HG02981 (cell line): ENCODE measurements at regions not wholly inside any gene's neighbourhood (a gene's known extent, or its start where the extent isn't known, plus 50 kb on each side); places are given as distances from the start of the nearest gene placed in this dataset.
"Not testable (repeated sequence)": the region's sequence is repeated elsewhere in the genome, so short reads cannot be mapped to it uniquely, and the experiment has no call there.

Experiments
- ATAC-seq: cut with Tn5 transposase; IDR thresholded peaks from one replicate; pipeline ENCODE4 v1.9.1; 2021; ENCODE audit warnings: mild to moderate bottlenecking, moderate library complexity; ENCODE audit not compliant: unreplicated experiment

DNA sequence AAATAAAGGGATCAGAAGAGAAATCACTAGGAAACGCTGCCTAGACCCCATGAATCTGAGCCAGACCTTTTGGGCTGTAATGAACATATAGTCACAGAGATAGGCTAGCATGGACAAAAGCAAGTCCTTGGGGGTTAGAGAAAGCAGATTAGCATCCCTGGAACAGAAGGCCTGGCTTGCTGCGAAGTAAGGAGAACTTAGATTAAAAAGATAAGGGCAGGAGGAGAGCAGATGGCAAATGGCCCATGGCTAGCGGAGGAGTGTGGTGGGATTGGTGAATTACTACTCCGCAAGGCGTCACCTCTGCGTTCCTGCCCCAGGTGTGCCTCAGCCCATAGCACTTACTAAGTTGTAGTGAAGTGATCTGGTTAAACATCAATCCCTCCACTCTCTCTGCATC lies 92.3 kb upstream of the ZNF438 start:
- ATAC-seq: no peak

DNA sequence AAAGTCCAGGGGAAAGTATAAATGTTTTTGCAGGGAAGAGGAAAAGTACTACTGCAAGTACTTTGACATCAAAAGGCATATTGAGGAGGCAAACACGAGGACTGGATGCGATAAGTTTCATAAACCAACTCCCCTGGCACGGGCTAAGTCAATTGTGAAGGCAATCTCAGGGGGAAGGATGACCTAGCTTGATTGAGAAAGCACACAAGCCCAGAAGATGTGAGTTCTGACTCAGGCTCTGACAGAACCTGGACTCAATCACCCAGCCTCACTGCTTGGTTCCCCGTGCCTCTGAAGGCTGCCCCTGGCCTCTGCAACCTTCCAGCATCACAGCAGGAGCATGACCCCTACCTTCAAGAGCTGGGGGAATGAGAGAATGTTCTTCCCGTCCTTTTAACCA lies 93.2 kb upstream of the ZNF438 start:
- no peak for ATAC-seq

DNA sequence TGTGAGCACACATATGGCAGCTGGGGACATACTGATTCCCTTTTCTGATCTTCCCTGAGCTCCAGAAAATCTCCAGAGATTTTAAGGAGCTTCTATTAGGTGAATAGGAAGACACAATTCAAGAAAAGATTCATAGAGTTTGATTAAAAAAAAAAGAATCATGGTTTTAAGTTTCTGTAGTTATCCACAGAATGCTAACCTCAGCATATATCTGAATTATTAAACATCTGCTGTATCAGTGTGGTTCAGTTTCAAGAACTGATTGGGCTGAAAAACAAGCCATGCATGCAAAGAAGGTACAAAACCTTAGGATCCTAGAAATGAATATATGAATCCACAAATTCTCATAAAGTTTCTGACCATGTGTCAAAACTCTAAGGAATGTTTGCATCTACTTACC lies 94.1 kb upstream of the ZNF438 start:
- ATAC-seq: no peak

DNA sequence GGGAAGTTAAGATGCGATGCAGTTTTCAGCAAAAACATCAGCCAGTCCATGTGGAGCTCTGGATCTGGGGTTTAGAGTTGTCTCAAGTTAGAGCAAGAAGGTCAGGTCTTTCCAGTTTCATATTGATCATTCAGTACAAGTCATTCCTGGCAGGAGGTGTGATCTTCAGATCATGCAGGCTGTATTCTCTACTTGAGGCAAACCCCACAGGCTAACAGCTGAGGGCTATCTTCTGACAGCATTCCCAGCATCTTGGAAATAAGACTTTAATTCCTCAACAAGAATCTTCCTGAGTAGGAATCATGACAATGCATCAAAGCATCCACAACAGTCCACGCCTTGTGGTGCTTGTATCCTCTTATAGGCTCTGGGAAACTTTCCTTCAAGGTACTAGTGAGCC lies 94.9 kb upstream of the ZNF438 start:
- ATAC-seq: no peak

DNA sequence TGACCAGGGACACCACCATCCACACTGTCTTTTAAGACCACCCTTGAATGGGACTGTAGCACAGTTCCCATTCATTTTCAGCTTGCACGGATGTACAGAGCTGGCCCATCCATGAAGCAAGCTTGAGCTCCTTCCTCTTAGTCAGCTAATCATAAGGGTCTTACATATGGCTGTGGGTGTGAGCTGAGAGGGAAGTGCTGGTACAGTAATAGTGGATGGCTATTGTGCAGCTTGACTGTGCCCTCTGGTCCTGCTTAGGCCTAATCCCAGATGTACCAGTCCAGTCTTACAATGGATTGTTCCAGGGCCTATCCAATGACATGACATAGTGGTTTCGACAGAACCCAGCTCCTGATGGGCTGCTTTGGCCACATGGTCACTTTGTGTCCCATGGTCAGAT lies 96.9 kb upstream of the ZNF438 start:
- no peak for ATAC-seq

DNA sequence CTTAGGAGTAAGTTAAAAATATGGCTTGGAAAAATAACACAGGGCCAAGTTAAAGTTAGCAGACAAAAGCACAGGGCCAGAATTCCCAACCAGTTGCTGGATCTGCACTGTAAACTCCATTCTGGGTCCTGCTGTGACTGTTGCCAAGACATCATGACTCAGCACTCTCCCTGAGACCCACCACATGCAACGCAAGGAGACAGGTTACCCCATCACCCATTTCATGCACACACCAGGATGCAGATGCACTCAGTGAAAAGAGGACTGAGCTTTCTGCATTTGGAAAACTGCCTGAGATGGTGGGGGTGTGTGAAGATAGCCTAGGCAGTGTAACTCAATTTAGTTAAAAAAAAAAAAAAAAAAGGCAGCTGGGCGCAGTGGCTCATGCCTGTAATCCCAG lies 97.6 kb upstream of the ZNF438 start:
- no peak for ATAC-seq

DNA sequence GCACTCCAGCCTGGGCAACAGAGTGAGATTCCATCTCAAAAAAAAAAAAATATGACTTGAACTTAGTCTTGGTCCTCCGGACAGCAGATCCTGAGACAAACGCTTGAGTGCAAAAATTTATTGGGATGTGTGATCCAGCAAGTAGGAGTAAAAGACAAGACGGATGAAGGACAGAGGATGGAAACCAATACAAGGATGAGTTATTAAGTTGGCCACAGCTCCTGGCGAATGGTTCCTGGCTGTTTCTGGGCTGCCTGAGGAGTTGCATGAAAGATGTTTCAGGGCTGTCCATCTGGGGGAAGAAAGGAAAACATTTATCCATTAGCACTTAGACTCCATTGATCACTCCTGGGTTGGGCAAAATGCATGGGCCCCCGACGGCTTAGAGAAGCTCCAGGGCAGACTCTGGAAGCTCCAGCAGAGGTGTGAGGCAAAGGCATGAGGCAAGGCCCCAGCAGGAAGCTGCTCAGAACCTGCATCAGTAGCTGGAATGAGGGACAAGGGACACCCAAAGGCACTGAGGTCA lies 98.3 kb upstream of the ZNF438 start:
- no peak for ATAC-seq

DNA sequence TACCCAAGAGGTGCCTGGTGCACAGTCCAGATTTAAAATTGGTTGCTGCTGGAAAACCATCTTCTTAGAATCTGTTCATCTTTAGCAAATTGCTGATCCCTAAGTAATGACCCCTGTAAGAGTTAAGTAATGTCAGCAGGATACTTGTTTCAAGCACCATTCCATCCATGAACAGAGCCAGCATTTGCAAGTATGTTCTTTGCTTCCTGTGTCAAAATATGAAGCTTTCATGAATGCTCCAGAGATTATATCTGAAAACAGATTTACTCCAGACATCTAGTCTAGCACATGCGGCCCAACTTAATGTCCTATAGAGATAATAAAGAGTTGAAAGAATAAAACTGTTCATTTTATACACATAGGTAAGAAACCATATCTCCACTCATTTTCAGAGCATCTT lies 98.7 kb upstream of the ZNF438 start:
- ATAC-seq: no peak

DNA sequence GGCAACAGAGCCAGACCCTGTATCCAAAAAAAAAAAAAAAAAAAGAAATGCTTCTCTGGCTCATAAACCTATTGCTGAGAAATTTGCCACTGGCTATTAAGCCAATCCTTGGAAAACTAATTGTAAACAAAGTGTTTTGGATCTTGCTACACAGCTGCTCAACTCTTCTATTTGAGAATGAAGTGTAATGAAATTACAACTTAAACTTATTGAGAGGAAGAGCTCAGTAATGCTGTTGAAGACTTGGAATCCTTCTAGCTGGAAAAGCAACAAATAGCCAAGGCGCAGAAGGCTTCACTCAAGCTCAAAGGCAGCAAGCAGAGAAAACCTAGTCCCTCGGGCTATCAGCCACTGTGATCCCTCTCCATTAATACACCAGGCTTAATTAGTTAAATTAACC lies 99.6 kb upstream of the ZNF438 start:
- no peak for ATAC-seq

DNA sequence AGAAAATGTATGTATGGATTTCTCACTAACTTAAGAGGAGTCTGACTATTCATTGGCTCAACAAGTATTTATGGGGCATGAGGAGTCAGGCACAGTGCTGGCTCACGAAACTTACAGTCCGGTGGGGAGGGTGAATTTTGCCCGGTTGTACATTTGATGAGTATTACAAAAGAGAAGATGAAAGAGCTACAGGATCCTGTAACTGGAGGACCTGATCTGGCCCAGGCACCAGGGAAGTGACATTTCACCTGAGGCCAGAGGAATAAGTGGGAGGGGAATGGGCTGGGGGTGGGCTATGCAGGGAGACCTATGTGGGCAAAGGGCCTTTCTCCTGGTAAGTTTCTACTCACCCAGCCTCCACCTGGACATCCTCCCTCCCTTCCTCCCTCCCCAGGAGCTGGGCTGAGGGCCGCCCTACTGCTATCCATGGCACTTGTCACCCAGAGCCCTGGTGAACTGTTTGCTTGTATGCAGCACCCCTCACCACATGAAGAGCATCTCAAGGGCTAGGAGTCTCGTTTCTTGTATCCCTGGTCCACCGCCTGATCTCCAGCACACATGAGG lies 101.1 kb upstream of the ZNF438 start:
- ATAC-seq: no peak

DNA sequence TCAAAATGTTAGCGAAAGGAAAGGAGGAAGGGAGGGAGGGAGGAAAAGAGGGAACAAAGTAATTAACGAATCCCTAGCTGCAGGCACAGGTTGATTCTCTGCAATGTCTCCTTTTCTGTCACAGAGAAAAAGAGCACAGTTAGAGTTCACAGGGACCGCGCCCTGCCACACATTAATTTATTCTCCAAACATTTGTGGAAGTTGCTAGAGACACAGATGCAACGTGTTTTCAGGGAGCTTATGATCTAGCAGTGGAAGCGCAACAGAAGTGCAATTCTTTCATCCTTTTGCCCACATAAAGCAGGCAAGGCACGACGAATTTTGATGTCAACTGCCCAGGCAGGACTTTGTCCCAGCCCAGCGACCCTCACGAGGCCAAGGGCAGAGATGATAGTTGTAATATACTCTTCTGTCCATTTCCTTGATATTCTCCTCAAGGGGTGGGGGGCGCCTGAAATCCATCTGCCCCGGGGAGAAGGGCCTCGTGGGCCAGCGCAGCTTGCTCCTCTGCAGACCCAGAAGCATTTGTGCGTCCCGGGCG lies 101.7 kb upstream of the ZNF438 start:
- no peak for ATAC-seq

DNA sequence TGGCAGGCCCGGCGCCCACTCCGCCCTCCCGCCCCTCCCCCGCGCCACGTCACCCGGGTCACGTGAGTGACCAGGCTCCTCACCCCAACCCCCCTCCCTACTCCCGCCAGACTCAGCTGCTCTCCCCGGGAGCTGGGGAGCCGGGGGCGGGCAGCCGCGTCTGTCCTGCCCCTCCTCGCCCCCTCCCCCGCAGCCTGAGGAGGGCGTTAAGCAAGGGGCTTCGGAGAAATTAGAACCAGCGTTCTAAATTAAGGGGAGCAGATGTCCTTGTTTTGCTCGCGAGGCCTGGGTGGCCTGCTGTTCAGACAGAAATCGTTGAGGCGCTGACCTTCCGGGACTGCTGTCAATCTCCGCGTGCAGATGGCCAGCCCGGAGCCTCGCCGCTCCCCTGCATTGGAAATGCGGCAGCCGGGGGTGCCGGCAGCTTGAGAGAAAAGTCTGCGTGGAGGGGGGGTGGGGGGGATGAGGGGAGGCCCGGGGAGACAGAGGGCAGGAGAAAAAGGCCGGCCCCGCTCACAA lies 102.2 kb upstream of the ZNF438 start:
- ATAC-seq: peak; percentile 44

DNA sequence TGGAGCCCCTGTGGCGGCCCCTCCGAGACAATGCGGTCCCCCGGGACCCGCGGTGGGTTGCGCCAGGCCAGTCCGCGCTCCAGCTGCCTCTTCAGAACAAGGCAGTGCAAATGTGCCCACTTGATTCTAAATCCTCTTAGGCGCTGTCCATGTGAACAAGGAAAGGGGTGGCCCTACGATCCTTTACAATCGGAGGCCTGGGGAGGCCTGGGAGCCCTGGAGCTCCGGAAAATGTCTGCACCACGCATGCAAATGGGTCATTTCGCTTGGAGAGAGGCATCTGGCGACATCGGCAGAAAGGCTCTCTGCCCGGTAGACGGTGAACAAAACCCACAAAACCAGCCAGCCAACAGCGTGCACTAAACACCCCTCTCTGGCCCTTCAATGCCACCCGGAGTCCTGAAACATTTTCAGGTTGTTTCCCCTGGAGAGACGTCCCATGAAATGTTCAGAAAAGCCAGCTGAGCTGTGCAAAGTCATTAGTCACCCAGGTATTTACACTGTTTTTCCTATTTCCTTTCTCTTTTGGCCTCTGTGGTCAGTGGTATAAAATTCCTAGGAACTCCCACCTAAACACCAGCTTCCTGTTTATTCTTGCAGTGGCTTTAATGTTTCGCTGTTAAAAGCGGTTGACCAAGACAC lies 102.8 kb upstream of the ZNF438 start:
- ATAC-seq: peak; percentile 46

DNA sequence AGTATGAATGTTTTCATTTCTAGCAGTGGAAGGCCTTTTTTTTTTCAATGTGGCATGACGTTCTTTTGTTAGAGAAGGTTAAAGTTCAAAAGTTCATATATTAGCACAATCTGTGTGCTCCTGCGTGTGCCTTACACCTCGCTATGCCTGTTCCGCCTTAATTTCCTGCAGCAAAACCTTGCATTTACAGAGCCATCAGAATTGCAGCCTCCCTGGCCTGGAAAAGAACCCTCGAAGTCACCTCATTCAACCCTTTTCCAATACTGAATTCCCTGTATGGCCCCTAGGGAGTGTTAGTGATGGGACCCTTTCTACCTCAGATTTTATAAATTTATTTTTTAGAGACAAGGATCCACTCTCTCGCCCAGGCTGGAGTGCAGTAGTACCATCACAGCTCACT lies 103.5 kb upstream of the ZNF438 start:
- ATAC-seq: no peak

DNA sequence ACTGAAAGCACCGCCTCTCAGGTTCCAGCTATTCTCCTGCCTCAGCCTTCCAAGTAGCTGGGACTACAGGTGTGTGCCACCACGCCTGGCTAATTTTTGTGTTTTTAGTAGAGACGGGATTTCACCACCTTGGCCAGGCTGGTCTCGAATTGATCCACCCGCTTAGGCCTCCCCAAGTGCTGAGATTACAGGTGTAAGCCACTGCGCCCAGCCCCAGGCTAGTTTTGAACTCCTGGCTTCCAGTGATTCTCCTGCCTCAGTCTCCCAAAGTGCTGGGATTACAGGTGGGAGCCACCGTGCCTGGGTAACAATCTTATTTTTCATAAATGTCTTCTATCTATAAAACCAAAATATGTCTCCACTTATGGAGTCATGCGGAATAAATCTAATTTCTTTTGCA lies 104.1 kb upstream of the ZNF438 start:
- ATAC-seq: not testable (repeated sequence)

DNA sequence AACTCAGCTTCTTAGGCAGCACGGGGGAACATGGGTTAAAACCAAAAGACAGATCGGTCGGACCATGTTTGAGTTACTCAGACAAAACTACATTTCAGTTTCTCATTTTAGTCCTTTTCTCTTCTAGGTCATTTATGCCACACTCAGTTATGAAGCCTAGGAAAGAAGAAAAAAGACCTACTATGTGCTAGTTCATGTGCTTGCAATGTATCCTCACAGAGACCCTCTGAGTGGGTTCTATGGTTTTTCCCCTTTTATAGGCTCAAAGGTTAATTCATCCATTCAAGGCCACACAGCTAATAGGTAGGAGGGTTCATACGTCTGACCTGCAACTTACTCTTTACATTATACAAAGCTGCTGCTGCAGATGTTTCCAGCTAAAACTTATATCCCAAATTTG lies 104.7 kb upstream of the ZNF438 start:
- no peak for ATAC-seq

DNA sequence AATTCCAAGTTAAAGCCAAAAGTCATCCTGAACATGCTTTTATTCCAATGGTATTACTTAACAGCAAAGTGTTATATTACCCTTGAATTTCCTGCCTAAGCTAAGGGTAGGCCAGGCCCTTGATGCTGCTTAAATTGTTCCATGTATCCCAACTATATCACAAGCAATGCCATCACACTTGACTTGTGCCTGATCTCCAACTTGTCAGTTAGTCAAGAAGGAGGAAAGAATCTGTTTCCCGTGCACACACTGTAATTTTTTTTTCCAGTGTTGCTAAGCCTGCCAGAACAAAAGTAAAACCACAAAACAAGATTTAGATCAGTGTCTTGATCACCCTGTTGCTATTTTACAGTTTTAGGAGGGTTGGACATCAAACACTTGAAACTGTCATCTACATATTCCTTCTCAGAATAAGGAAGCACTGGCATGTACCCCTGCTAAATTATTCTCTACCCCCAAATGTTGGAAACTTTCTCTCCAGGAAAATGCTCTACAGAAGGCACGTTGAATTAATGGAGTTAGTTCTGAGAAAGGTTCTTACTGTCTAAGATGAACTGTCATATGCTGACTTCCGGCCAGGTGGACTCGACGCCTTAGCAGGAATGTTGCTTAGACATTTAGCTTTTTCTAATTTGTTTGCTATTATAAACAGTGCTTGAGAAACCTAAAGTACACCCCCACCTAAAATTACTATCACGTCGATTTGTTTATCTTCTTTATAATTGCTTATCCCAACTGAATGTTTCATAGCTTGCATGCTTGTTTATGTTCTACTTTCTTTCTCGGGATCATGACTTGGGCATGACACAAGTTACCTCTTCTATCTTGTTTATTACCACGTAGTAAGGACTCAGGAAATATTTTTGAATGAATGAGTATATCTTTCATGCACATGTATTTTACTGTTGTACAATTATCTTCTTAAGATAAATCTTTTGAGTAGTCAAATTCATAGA lies 105.5 kb upstream of the ZNF438 start:
- no peak for ATAC-seq

DNA sequence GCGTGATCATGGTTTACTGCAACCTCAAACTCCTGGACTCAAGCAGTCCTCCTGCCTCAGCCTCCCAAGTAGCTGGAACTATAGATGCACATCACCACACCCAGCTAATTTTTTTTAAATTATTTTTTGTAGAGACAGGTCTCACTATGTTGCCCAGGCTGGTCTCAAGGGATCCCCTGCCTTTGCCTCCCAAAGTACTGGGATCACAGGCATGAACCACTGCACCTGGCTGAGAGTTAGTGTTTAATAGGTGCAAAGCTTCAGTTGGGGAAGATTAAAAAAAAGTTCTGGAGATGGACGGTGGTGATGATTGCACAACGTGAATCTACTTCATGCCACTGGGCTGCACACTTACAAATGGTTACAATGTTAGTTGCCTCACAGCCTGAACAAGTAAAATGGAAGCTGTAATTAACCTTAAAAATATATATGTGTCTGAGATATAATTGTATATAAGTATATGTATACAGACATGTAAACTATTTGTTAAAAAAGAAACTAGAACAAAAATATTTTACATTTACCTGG lies 106.4 kb upstream of the ZNF438 start:
- ATAC-seq: no peak

DNA sequence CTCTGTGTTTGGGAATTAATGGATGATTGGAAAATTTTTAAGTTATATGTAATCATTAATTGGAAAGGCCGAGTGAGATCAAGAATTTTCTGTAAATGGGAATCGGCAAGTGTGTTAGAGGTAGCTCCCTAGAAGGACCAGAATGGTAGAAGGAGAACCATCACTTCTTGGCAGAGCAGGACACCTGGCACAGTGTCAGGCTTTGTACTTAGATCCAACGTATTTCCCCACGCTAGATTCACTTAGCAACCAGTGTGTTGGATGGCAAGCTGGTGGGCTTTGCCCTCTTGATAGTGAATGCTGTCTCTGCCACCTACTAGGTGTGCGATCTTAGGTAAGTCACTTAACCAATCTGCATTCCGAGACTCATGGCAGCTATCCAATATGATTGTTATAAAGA lies 107.8 kb upstream of the ZNF438 start:
- ATAC-seq: no peak

DNA sequence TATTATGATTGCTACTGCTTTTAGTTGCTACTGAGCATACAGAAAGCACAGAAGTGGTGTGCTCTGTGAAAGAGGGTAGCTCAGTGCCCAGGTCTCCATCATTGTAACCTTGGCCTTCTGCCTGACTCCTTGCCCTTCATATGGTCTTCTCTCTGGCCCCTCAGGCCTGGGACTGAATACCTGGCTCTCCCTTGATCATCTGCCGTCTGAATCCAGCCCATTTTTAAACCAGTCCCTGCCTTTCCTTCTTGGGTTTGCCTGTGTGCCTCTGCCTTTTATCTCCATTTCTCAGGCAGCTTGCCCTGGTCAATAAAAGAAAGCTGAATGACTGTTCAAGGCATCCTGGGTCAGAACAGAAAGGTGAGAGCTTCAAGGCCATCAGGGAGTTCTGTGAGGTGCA lies 109.1 kb upstream of the ZNF438 start:
- no peak for ATAC-seq

DNA sequence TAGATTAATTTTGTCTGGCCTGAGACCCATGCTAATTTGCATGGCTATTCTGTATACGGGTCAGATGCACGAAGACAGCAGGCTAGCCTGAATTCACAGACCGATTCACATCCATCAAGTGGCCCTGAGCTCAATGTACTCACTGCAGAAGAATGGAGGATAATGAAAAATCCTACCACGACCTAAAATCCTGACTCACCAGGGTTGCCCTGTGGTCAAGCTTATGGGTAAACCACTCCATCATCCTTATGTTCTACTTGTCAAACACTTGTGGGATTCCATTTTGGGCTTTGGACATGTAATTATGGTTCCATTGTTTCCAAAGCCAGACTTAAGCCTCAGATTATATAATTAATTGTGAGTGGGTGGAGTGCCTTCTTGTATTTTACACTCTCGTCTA lies 110.4 kb upstream of the ZNF438 start:
- no peak for ATAC-seq
